ENCODE measurements at regions not wholly inside any gene's neighbourhood (a gene's known extent, or its start where the extent isn't known, plus 50 kb on each side); places are given as distances from the start of the nearest gene placed in this dataset.

- TF ChIP-seq, protein P1, sequence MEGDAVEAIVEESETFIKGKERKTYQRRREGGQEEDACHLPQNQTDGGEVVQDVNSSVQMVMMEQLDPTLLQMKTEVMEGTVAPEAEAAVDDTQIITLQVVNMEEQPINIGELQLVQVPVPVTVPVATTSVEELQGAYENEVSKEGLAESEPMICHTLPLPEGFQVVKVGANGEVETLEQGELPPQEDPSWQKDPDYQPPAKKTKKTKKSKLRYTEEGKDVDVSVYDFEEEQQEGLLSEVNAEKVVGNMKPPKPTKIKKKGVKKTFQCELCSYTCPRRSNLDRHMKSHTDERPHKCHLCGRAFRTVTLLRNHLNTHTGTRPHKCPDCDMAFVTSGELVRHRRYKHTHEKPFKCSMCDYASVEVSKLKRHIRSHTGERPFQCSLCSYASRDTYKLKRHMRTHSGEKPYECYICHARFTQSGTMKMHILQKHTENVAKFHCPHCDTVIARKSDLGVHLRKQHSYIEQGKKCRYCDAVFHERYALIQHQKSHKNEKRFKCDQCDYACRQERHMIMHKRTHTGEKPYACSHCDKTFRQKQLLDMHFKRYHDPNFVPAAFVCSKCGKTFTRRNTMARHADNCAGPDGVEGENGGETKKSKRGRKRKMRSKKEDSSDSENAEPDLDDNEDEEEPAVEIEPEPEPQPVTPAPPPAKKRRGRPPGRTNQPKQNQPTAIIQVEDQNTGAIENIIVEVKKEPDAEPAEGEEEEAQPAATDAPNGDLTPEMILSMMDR (IDR thresholded peaks at IDR 0.05) = no peak
- no peak for TF ChIP-seq POLR2A (IDR thresholded peaks at IDR 0.05)
- no peaks in the 10 kb centered on the region for H3K36me3 ChIP-seq
- no peak for DNase-seq
- H3K9me3 ChIP-seq = no peaks in the 10 kb centered on the region
- no peaks in the 10 kb centered on the region for H3K4me1 ChIP-seq
- H3K27ac ChIP-seq = no peak overlapping the region
- intact Hi-C loops (cut with DNase I; ENCODE audit: low total_unique reads) = no loop called here
- no peaks in the 10 kb centered on the region for H3K27me3 ChIP-seq
- no peak overlapping the region for H3K4me3 ChIP-seq
Measured at GRCh38 chr7:45514944-45515343, 59.2 kb upstream of the ADCY1 start.

GRCh38 chr7:45515346-45515745 is 58.8 kb upstream of the ADCY1 start:
- intact Hi-C loops (cut with DNase I; ENCODE audit: low total_unique reads) = no loop called here
- DNase-seq = no peak
- H3K27ac ChIP-seq = no peak overlapping the region
- H3K27me3 ChIP-seq = no peaks in the 10 kb centered on the region
- H3K4me3 ChIP-seq = no peak overlapping the region
- H3K4me1 ChIP-seq = no peaks in the 10 kb centered on the region
- no peak for TF ChIP-seq POLR2A (IDR thresholded peaks at IDR 0.05)
- TF ChIP-seq, protein P1 (IDR thresholded peaks at IDR 0.05) = no peak
- no peaks in the 10 kb centered on the region for H3K36me3 ChIP-seq
- H3K9me3 ChIP-seq = no peaks in the 10 kb centered on the region

Data from uterus (tissue), 3 donors.